GM23338 (cell line): ENCODE measurements at regions not wholly inside any gene's neighbourhood (a gene's known extent, or its start where the extent isn't known, plus 50 kb on each side); places are given as distances from the start of the nearest gene placed in this dataset.

Source experiments
- ATAC-seq: fragments of 200-7000 bp; cut with Tn5 transposase; 3 replicates; pipeline ENCODE4 v1.9.1; 2020
- DNase-seq: peaks from one replicate; pipeline ENCODE4 v3.0.0-alpha.2; 2015; ENCODE audit warnings: low spot score
- H2AFZ ChIP-seq: fragments of 200-600 bp; sonication (generic); 2 replicates; pipeline ENCODE4 v1.8.0; 2016; ENCODE audit warnings: antibody characterized with exemption, mild to moderate bottlenecking, moderate library complexity
- H3F3A ChIP-seq: fragments of 200-600 bp; sonication (generic); replicated peaks from 2 replicates; pipeline ENCODE4 v1.8.0; 2017; ENCODE audit warnings: antibody characterized with exemption, mixed run types, low read depth
- H3K27ac ChIP-seq: fragments of 200-600 bp; sonication (generic); 2 replicates; pipeline ENCODE4 v1.6.1; 2016; ENCODE audit warnings: low read depth
- H3K27me3 ChIP-seq: fragments of 200-600 bp; sonication (generic); 2 replicates; pipeline ENCODE4 v1.8.0; 2016; ENCODE audit warnings: mild to moderate bottlenecking, mixed run types, moderate library complexity; ENCODE audit not compliant: insufficient read depth
- H3K36me3 ChIP-seq: fragments of 200-600 bp; sonication (generic); 2 replicates; pipeline ENCODE4 v1.8.0; 2016; ENCODE audit warnings: mild to moderate bottlenecking; ENCODE audit not compliant: insufficient read depth
- H3K4me1 ChIP-seq: fragments of 200-600 bp; sonication (generic); 2 replicates; pipeline ENCODE4 v1.8.0; 2016; ENCODE audit warnings: mild to moderate bottlenecking, moderate library complexity; ENCODE audit not compliant: insufficient read depth
- H3K4me2 ChIP-seq: fragments of 200-600 bp; sonication (generic); 2 replicates; pipeline ENCODE4 v1.7.1; 2017; ENCODE audit warnings: mixed run types
- H3K4me3 ChIP-seq: fragments of 200-600 bp; sonication (generic); 2 replicates; pipeline ENCODE4 v1.6.1; 2016; ENCODE audit warnings: mixed run types
- H3K79me2 ChIP-seq: fragments of 200-600 bp; sonication (generic); replicated peaks from 2 replicates; pipeline ENCODE4 v1.8.0; 2017; ENCODE audit warnings: mild to moderate bottlenecking; ENCODE audit not compliant: insufficient read depth
- H3K9me2 ChIP-seq: fragments of 200-600 bp; sonication (generic); 2 replicates; pipeline ENCODE4 v1.8.0; 2017; ENCODE audit not compliant: insufficient read depth
- H4K20me1 ChIP-seq: fragments of 200-600 bp; sonication (generic); replicated peaks from 2 replicates; pipeline ENCODE4 v1.8.0; 2017; ENCODE audit warnings: mild to moderate bottlenecking; ENCODE audit not compliant: insufficient read depth
- H3K27ac Mint-ChIP-seq: 2 replicates; pipeline ENCODE4 v1.8.0; 2020; ENCODE audit warnings: inconsistent platforms, mild to moderate bottlenecking, moderate library complexity, mixed read lengths
- H3K27me3 Mint-ChIP-seq: 3 replicates; pipeline ENCODE4 v1.8.0; 2022; ENCODE audit warnings: low read depth, mild to moderate bottlenecking, moderate library complexity, mixed read lengths, inconsistent platforms; ENCODE audit not compliant: insufficient read depth, poor library complexity
- H3K36me3 Mint-ChIP-seq: 3 replicates; pipeline ENCODE4 v1.8.0; 2021; ENCODE audit warnings: low read depth, mild to moderate bottlenecking, inconsistent platforms, moderate library complexity, mixed read lengths
- H3K4me1 Mint-ChIP-seq: 3 replicates; pipeline ENCODE4 v1.8.0; 2020; ENCODE audit warnings: mild to moderate bottlenecking, inconsistent platforms, mixed read lengths
- H3K4me3 Mint-ChIP-seq: 3 replicates; pipeline ENCODE4 v1.8.0; 2021; ENCODE audit warnings: moderate library complexity, mild to moderate bottlenecking, inconsistent platforms, mixed read lengths
- H3K9me3 Mint-ChIP-seq: 3 replicates; pipeline ENCODE4 v1.8.0; 2020; ENCODE audit warnings: moderate library complexity, mild to moderate bottlenecking, inconsistent platforms, mixed read lengths
- CREB1 ChIP-seq: fragments of 250-450 bp; sonication (Bioruptor Pico); IDR thresholded peaks from 2 replicates; pipeline ENCODE4 v1.5.0; 2020; ENCODE audit warnings: low read depth, mild to moderate bottlenecking, moderate library complexity
- CTCF ChIP-seq, 2 experiments: fragments of 200-600 bp in 1 of 2; sonication (generic) in 1 of 2; conservative IDR thresholded peaks; 2 replicates each; pipeline versions ENCODE4 v1.5.1 to v1.6.1; 2016 to 2017; ENCODE audit warnings: antibody characterized with exemption in 2 of 2, low read depth in 2 of 2, mild to moderate bottlenecking in 2 of 2, moderate library complexity in 1 of 2
- ETS1 ChIP-seq: IDR thresholded peaks from 2 replicates; pipeline ENCODE4 v1.6.1; 2016; ENCODE audit warnings: antibody characterized with exemption
- EZH2 ChIP-seq: fragments of 200-600 bp; sonication (generic); IDR thresholded peaks from one replicate; pipeline ENCODE4 v1.8.0; 2017; ENCODE audit warnings: antibody characterized with exemption, mild to moderate bottlenecking, low read depth; ENCODE audit not compliant: unreplicated experiment
- EZH2phosphoT487 ChIP-seq: fragments of 200-600 bp; sonication (generic); IDR thresholded peaks from one replicate; pipeline ENCODE4 v1.8.1; 2018; ENCODE audit warnings: antibody characterized with exemption; ENCODE audit not compliant: unreplicated experiment
- JUNB ChIP-seq: IDR thresholded peaks from one replicate; pipeline ENCODE4 v1.6.1; 2016; ENCODE audit warnings: antibody characterized with exemption; ENCODE audit not compliant: unreplicated experiment
- NANOG ChIP-seq: IDR thresholded peaks from 2 replicates; pipeline ENCODE4 v1.6.1; 2016; ENCODE audit warnings: antibody characterized with exemption, borderline replicate concordance
- POLR2AphosphoS5 ChIP-seq: IDR thresholded peaks from 2 replicates; pipeline ENCODE4 v1.6.1; 2016; ENCODE audit warnings: antibody characterized with exemption, low read depth
- REST ChIP-seq: IDR thresholded peaks from one replicate; pipeline ENCODE4 v1.6.1; 2018; ENCODE audit warnings: antibody characterized with exemption; ENCODE audit not compliant: unreplicated experiment
- STAT1 ChIP-seq: IDR thresholded peaks from one replicate; pipeline ENCODE4 v1.6.1; 2016; ENCODE audit warnings: antibody characterized with exemption; ENCODE audit not compliant: unreplicated experiment
- ZNF114 ChIP-seq: fragments of 250-450 bp; sonication (Bioruptor Pico); IDR thresholded peaks from 2 replicates; pipeline ENCODE4 v1.5.0; 2020; ENCODE audit warnings: mild to moderate bottlenecking, moderate library complexity
- ZNF331 ChIP-seq: fragments of 250-450 bp; sonication (Bioruptor Pico); IDR thresholded peaks from 2 replicates; pipeline ENCODE4 v1.5.0; 2020; ENCODE audit warnings: low read depth, mild to moderate bottlenecking, moderate library complexity
- ZNF462 ChIP-seq: fragments of 250-450 bp; sonication (Bioruptor Pico); IDR thresholded peaks from 2 replicates; pipeline ENCODE4 v1.5.0; 2020; ENCODE audit warnings: mild to moderate bottlenecking, moderate library complexity

- Histone ChIP-seq H3K4me2 (no peak overlapping the region), H3K36me3 (no peaks in the 10 kb centered on the region), H3F3A (no peaks in the 10 kb centered on the region), H3K4me1 (no peaks in the 10 kb centered on the region), H3K9me2 (no peaks in the 10 kb centered on the region; the same call in 1 of the 2 replicates), H3K4me3 (no peak overlapping the region), H4K20me1 (no peaks in the 10 kb centered on the region), H3K79me2 (no peaks in the 10 kb centered on the region), H2AFZ (no peak overlapping the region), H3K27ac (no peak overlapping the region), H3K27me3 (no peaks in the 10 kb centered on the region)
- H3K27me3 Mint-ChIP-seq: no peaks in the 10 kb centered on the region
- ATAC-seq: no peak
- no peaks in the 10 kb centered on the region for H3K36me3 Mint-ChIP-seq
- H3K4me1 Mint-ChIP-seq: no peaks in the 10 kb centered on the region
- no peak for DNase-seq
- H3K9me3 Mint-ChIP-seq: no peaks in the 10 kb centered on the region
- TF ChIP-seq EZH2 (no peak), ZNF331 (CRISPR knock-in tag) (no peak), POLR2AphosphoS5 (no peak), ZNF114 (CRISPR knock-in tag) (no peak), ETS1 (no peak), STAT1 (no peak), JUNB (no peak), CREB1 (CRISPR knock-in tag) (no peak), EZH2phosphoT487 (no peak), ZNF462 (CRISPR knock-in tag) (no peak), CTCF (conservative IDR thresholded peaks at IDR 0.05; ENCODE audit: low read depth in 2 of 2) (no peak), NANOG (no peak), REST (no peak)
- H3K4me3 Mint-ChIP-seq: no peak overlapping the region
- no peak overlapping the region for H3K27ac Mint-ChIP-seq
These were observed 161.9 kb downstream of the HGF start for GRCh38 chr7:81607987-81608386.
